Liver (tissue), 8 donors: ENCODE measurements at regions not wholly inside any gene's neighbourhood (a gene's known extent, or its start where the extent isn't known, plus 50 kb on each side); places are given as distances from the start of the nearest gene placed in this dataset.

Source experiments
- DNase-seq: peaks from one replicate; pipeline ENCODE4 v3.0.0-alpha.2; 2017; ENCODE audit warnings: low spot score
- H3K27ac ChIP-seq, 2 donors: one replicate each; pipeline ENCODE4 v1.7.0; 2013; ENCODE audit warnings: inconsistent platforms in 2 of 2, low read length in 2 of 2, control low read depth in 1 of 2, low read depth in 1 of 2, mild to moderate bottlenecking in 1 of 2
- H3K27me3 ChIP-seq, 4 donors: one replicate each; pipeline versions ENCODE4 v1.6.1 to v1.7.0; 2013; ENCODE audit warnings: low read length in 3 of 4, inconsistent platforms in 1 of 4, mild to moderate bottlenecking in 1 of 4, moderate library complexity in 1 of 4; ENCODE audit not compliant: control insufficient read depth in 4 of 4, insufficient read depth in 4 of 4
- H3K36me3 ChIP-seq, 4 donors: one replicate each; pipeline versions ENCODE4 v1.6.1 to v1.7.0; 2013; ENCODE audit warnings: low read length in 3 of 4, mild to moderate bottlenecking in 3 of 4, low read depth in 1 of 4, moderate library complexity in 1 of 4; ENCODE audit not compliant: control insufficient read depth in 4 of 4, insufficient read depth in 3 of 4
- H3K4me1 ChIP-seq, 4 donors: one replicate each; pipeline versions ENCODE4 v1.6.1 to v1.7.0; 2013; ENCODE audit warnings: low read length in 3 of 4, mild to moderate bottlenecking in 3 of 4, moderate library complexity in 1 of 4; ENCODE audit not compliant: control insufficient read depth in 4 of 4, insufficient read depth in 4 of 4
- H3K4me3 ChIP-seq, 3 donors: one replicate each; pipeline versions ENCODE4 v1.6.1 to v1.7.0; 2013; ENCODE audit warnings: low read length in 3 of 3, control low read depth in 1 of 3, low read depth in 1 of 3, mild to moderate bottlenecking in 1 of 3
- H3K9ac ChIP-seq, 2 donors: one replicate each; pipeline ENCODE4 v1.7.0; 2013; ENCODE audit warnings: low read length in 2 of 2, mild to moderate bottlenecking in 2 of 2, moderate library complexity in 2 of 2, control low read depth in 1 of 2, low read depth in 1 of 2
- H3K9me3 ChIP-seq, 4 donors: one replicate each; pipeline versions ENCODE4 v1.6.1 to v1.7.0; 2013; ENCODE audit warnings: low read length in 3 of 4; ENCODE audit not compliant: control insufficient read depth in 4 of 4
- ATF3 ChIP-seq: IDR thresholded peaks from 2 replicates; pipeline ENCODE4 v1.6.1; 2016; ENCODE audit warnings: antibody characterized with exemption
- CTCF ChIP-seq: fragments of 150-350 bp; IDR thresholded peaks from 2 replicates; pipeline ENCODE4 v1.5.1; 2017; ENCODE audit warnings: improper control_type of control experiment, low read depth, low read length; ENCODE audit not compliant: missing input control
- EGR1 ChIP-seq, 2 donors: IDR thresholded peaks; 2 replicates each; pipeline ENCODE4 v1.6.1; 2016 to 2018; ENCODE audit warnings: antibody characterized with exemption in 2 of 2, low read depth in 2 of 2
- FOXA1 ChIP-seq: IDR thresholded peaks from 2 replicates; pipeline ENCODE4 v1.6.1; 2016; ENCODE audit warnings: antibody characterized with exemption
- FOXA2 ChIP-seq: IDR thresholded peaks from 2 replicates; pipeline ENCODE4 v1.6.1; 2016; ENCODE audit warnings: antibody characterized with exemption
- GABPA ChIP-seq, 2 donors: IDR thresholded peaks in 1 of 2; conservative IDR thresholded peaks in 1 of 2; 2 replicates each; pipeline ENCODE4 v1.6.1; 2016; ENCODE audit warnings: antibody characterized with exemption in 2 of 2, mild to moderate bottlenecking in 1 of 2, moderate library complexity in 1 of 2
- HNF4A ChIP-seq, 2 donors: conservative IDR thresholded peaks; 2 replicates each; pipeline ENCODE4 v1.6.1; 2016; ENCODE audit warnings: antibody characterized with exemption in 2 of 2, mild to moderate bottlenecking in 2 of 2
- HNF4G ChIP-seq: IDR thresholded peaks from 2 replicates; pipeline ENCODE4 v1.6.1; 2016; ENCODE audit warnings: antibody characterized with exemption
- JUND ChIP-seq, 2 donors: IDR thresholded peaks; 2 replicates each; pipeline ENCODE4 v1.6.1; 2016; ENCODE audit warnings: antibody characterized with exemption in 2 of 2
- MAX ChIP-seq: IDR thresholded peaks from 2 replicates; pipeline ENCODE4 v1.6.1; 2016; ENCODE audit warnings: antibody characterized with exemption
- NR2F2 ChIP-seq: IDR thresholded peaks from 2 replicates; pipeline ENCODE4 v1.6.1; 2016; ENCODE audit warnings: antibody characterized with exemption
- RAD21 ChIP-seq, 2 donors: IDR thresholded peaks; 2 replicates each; pipeline ENCODE4 v1.6.1; 2016; ENCODE audit warnings: antibody characterized with exemption in 2 of 2, mild to moderate bottlenecking in 2 of 2
- RXRA ChIP-seq, 2 donors: IDR thresholded peaks; 2 replicates each; pipeline ENCODE4 v1.6.1; 2017 to 2018; ENCODE audit warnings: antibody characterized with exemption in 2 of 2, mild to moderate bottlenecking in 1 of 2
- SP1 ChIP-seq: IDR thresholded peaks from 2 replicates; pipeline ENCODE4 v1.6.1; 2018; ENCODE audit warnings: antibody characterized with exemption, mild to moderate bottlenecking
- TAF1 ChIP-seq: conservative IDR thresholded peaks from 2 replicates; pipeline ENCODE4 v1.6.1; 2016; ENCODE audit warnings: antibody characterized with exemption, mild to moderate bottlenecking
- YY1 ChIP-seq: IDR thresholded peaks from 2 replicates; pipeline ENCODE4 v1.6.1; 2016; ENCODE audit warnings: antibody characterized with exemption, mild to moderate bottlenecking
- WGBS: extraction: QIAGEN DNeasy Blood & Tissue Kit; methylation state at CpG from one replicate; pipeline ENCODE4 v1.1.7; 2013; 5-methylcytosine and 5-hydroxymethylcytosine counted together
- TF ChIP-seq, protein P1 (sequence below): IDR thresholded peaks from 2 replicates; pipeline ENCODE4 v1.6.1; 2016; ENCODE audit warnings: antibody characterized with exemption
- TF ChIP-seq, protein P2 (sequence below): IDR thresholded peaks from 2 replicates; pipeline ENCODE4 v1.6.1; 2016; ENCODE audit warnings: antibody characterized with exemption, mild to moderate bottlenecking
- donor health status: healthy.
- donor health status: healthy.
- donor health status: healthy.
- donor health status: healthy.
- donor health status: healthy.

DNA sequence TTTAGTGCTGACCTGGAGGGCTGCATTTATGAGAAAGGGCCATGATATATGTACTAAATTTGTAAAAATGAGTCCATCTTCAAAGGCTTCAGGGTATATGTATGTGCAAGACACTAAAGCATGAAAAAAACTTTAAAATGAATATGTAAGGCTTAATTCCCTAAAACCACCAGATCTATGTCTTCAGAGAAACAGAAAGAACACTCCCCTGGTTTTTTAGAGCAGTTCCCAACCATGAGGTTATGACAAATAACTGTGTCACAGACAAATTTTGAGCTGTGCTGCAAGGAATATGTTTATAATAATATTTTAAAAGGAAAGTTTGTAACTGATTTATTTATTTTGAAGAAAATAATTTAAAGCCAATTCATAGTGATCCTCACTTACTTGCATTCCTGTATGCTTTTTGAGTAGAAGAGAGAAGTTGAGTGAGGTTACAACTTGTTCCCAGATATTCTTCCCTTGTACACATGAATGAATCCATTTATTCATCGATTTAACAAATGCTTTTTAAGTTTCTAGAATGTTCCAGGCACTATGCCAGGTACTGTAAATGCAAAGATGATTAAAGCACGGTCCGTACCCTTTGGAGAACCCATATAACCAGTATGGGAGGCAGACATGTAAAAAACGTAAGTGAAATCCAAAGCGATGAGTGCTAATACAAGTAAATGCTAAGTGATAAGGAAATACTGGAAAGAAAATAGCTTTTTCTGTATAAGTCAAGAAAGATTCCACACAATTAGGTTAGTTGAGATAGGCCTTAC is 295.2 kb upstream of the DIAPH2 start:
- Histone ChIP-seq H3K4me1 (no peaks in the 10 kb centered on the region), H3K9ac (no peak overlapping the region), H3K4me3 (no peak overlapping the region), H3K27ac (no peak overlapping the region), H3K36me3 (no peaks in the 10 kb centered on the region), H3K9me3 (no peaks in the 10 kb centered on the region), H3K27me3 (no peaks in the 10 kb centered on the region)
- 66% methylated on average over 5 of the region's 5 CpGs for WGBS
- no peak for DNase-seq
- no peak for TF ChIP-seq SP1
- no peak for TF ChIP-seq FOXA2
- TF ChIP-seq MAX = no peak

DNA sequence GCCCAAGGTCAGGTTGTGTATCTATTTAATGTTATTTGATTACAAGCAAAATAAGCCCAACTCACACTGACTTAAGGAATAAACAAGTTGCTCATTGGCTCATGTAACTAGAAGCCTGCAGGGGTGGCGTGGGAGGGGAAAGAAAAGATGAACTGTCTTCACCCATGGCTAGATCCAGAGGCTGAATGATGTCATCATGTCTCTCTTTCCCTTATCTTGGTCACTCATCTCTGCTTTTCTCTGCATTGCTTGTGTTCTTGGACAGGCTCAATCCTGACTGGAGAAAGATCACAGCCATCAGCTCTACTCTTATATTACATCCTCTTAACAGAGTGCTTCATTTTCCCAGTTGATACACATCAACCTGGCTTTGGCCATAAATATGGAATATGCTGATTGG is 290.0 kb upstream of the DIAPH2 start:
- 94% methylated on average over 1 of the region's 1 CpG for WGBS
- H3K4me3 ChIP-seq = no peak overlapping the region
- no peak overlapping the region for H3K9ac ChIP-seq
- no peaks in the 10 kb centered on the region for H3K36me3 ChIP-seq
- no peaks in the 10 kb centered on the region for H3K9me3 ChIP-seq
- H3K4me1 ChIP-seq = no peaks in the 10 kb centered on the region
- H3K27me3 ChIP-seq = no peaks in the 10 kb centered on the region
- H3K27ac ChIP-seq = no peak overlapping the region
- DNase-seq = no peak
- TF ChIP-seq CTCF = no peak
- TF ChIP-seq HNF4A (conservative IDR thresholded peaks at IDR 0.05) = no peak
- TF ChIP-seq ATF3 = no peak
- no peak for TF ChIP-seq HNF4G
- no peak for TF ChIP-seq FOXA1
- TF ChIP-seq, protein P1, sequence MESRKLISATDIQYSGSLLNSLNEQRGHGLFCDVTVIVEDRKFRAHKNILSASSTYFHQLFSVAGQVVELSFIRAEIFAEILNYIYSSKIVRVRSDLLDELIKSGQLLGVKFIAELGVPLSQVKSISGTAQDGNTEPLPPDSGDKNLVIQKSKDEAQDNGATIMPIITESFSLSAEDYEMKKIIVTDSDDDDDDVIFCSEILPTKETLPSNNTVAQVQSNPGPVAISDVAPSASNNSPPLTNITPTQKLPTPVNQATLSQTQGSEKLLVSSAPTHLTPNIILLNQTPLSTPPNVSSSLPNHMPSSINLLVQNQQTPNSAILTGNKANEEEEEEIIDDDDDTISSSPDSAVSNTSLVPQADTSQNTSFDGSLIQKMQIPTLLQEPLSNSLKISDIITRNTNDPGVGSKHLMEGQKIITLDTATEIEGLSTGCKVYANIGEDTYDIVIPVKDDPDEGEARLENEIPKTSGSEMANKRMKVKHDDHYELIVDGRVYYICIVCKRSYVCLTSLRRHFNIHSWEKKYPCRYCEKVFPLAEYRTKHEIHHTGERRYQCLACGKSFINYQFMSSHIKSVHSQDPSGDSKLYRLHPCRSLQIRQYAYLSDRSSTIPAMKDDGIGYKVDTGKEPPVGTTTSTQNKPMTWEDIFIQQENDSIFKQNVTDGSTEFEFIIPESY = no peak
- TF ChIP-seq JUND (IDR thresholded peaks at IDR 0.05) = no peak
- TF ChIP-seq RXRA (IDR thresholded peaks at IDR 0.05) = no peak
- TF ChIP-seq, protein P2, sequence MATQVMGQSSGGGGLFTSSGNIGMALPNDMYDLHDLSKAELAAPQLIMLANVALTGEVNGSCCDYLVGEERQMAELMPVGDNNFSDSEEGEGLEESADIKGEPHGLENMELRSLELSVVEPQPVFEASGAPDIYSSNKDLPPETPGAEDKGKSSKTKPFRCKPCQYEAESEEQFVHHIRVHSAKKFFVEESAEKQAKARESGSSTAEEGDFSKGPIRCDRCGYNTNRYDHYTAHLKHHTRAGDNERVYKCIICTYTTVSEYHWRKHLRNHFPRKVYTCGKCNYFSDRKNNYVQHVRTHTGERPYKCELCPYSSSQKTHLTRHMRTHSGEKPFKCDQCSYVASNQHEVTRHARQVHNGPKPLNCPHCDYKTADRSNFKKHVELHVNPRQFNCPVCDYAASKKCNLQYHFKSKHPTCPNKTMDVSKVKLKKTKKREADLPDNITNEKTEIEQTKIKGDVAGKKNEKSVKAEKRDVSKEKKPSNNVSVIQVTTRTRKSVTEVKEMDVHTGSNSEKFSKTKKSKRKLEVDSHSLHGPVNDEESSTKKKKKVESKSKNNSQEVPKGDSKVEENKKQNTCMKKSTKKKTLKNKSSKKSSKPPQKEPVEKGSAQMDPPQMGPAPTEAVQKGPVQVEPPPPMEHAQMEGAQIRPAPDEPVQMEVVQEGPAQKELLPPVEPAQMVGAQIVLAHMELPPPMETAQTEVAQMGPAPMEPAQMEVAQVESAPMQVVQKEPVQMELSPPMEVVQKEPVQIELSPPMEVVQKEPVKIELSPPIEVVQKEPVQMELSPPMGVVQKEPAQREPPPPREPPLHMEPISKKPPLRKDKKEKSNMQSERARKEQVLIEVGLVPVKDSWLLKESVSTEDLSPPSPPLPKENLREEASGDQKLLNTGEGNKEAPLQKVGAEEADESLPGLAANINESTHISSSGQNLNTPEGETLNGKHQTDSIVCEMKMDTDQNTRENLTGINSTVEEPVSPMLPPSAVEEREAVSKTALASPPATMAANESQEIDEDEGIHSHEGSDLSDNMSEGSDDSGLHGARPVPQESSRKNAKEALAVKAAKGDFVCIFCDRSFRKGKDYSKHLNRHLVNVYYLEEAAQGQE = no peak
- TF ChIP-seq EGR1 (IDR thresholded peaks at IDR 0.05; ENCODE audit: low read depth in 2 of 2) = no peak
- no peak for TF ChIP-seq MAX
- TF ChIP-seq NR2F2 = no peak
- TF ChIP-seq FOXA2 = no peak
- no peak for TF ChIP-seq YY1
- TF ChIP-seq SP1 = no peak
- no peak for TF ChIP-seq GABPA (IDR thresholded peaks at IDR 0.05 in 1 of 2, conservative IDR thresholded peaks at IDR 0.05 in 1 of 2)
- no peak for TF ChIP-seq RAD21 (IDR thresholded peaks at IDR 0.05)
- no peak for TF ChIP-seq TAF1
